Epithelial cell of esophagus (primary cell): ENCODE measurements at regions not wholly inside any gene's neighbourhood (a gene's known extent, or its start where the extent isn't known, plus 50 kb on each side); places are given as distances from the start of the nearest gene placed in this dataset.
"Not testable (repeated sequence)": the region's sequence is repeated elsewhere in the genome, so short reads cannot be mapped to it uniquely, and the experiment has no call there.

ENCODE experiments used
- DNase-seq: peaks from one replicate; pipeline ENCODE4 v3.0.0; 2010; ENCODE audit warnings: low read depth
- H3K4me3 ChIP-seq: 2 replicates; pipeline ENCODE4 v1.5.1; 2011; ENCODE audit warnings: mild to moderate bottlenecking, low read length, control low read depth
- CTCF ChIP-seq: IDR thresholded peaks from 2 replicates; pipeline ENCODE4 v1.5.1; 2011; ENCODE audit warnings: low read depth, mild to moderate bottlenecking, low read length, control low read depth, inconsistent platforms; ENCODE audit not compliant: insufficient read depth; ENCODE audit errors: missing control alignments

GRCh38 chr12:131314524-131315090 lies 360.9 kb downstream of the ADGRD1 start:
- no peak for TF ChIP-seq CTCF
- no peak overlapping the region for H3K4me3 ChIP-seq
- DNase-seq: no peak

- no peak for TF ChIP-seq CTCF
- H3K4me3 ChIP-seq: no peak overlapping the region
- no peak for DNase-seq
Measured at GRCh38 chr12:131315601-131316000, 361.9 kb downstream of the ADGRD1 start.

- TF ChIP-seq CTCF: no peak
- no peak overlapping the region for H3K4me3 ChIP-seq
- DNase-seq: no peak
Measured at GRCh38 chr12:131316388-131316787, 362.7 kb downstream of the ADGRD1 start.

GRCh38 chr12:131318045-131318685 lies 364.5 kb downstream of the ADGRD1 start:
- H3K4me3 ChIP-seq: no peak overlapping the region
- no peak for DNase-seq
- TF ChIP-seq CTCF: no peak

- DNase-seq: no peak
- H3K4me3 ChIP-seq: no peak overlapping the region
- TF ChIP-seq CTCF: no peak
Measured at GRCh38 chr12:131321988-131322387, 368.3 kb downstream of the ADGRD1 start.

- H3K4me3 ChIP-seq, DNase-seq: not testable (repeated sequence)
Measured at GRCh38 chr12:131322460-131322859, 368.8 kb downstream of the ADGRD1 start.

GRCh38 chr12:131323879-131324278 lies 370.2 kb downstream of the ADGRD1 start:
- TF ChIP-seq CTCF: no peak
- no peak for DNase-seq
- no peak overlapping the region for H3K4me3 ChIP-seq
